MM.1S (cell line): ENCODE measurements at regions not wholly inside any gene's neighbourhood (a gene's known extent, or its start where the extent isn't known, plus 50 kb on each side); places are given as distances from the start of the nearest gene placed in this dataset.

Source experiments
- EZH2 ChIP-seq: fragments of 300-600 bp; sonication (generic); optimal IDR thresholded peaks from 2 replicates; pipeline ENCODE3; 2017; ENCODE audit warnings: low read depth, mild to moderate bottlenecking, antibody characterized with exemption, low read length, mixed read lengths
- TF ChIP-seq, protein P1 (sequence below): fragments of 300-600 bp; sonication (generic); IDR thresholded peaks from 2 replicates; pipeline ENCODE4 v1.5.1; 2016; ENCODE audit warnings: antibody characterized with exemption, low read length, mixed read lengths

DNA sequence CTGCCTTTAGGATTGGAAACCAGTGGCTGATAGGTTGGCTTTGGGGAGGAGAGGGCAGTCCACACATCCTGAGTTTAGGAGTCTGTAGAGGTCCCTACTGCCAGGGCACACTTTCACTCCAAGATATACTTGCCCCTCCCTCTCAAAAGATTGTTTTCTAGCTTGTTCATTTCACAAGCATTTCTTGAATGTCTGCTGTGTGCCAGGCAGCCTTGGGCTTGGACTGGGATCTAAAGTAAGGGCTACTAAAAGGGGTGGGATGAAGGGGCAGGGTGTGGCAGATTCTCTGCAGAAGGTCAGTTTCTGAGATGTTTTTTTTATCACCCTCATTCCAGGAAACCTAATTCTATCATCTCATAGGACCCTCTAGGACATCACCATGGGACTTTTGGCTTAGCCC, 272.4 kb downstream of the SKAP2 start:
- TF ChIP-seq, protein P1, sequence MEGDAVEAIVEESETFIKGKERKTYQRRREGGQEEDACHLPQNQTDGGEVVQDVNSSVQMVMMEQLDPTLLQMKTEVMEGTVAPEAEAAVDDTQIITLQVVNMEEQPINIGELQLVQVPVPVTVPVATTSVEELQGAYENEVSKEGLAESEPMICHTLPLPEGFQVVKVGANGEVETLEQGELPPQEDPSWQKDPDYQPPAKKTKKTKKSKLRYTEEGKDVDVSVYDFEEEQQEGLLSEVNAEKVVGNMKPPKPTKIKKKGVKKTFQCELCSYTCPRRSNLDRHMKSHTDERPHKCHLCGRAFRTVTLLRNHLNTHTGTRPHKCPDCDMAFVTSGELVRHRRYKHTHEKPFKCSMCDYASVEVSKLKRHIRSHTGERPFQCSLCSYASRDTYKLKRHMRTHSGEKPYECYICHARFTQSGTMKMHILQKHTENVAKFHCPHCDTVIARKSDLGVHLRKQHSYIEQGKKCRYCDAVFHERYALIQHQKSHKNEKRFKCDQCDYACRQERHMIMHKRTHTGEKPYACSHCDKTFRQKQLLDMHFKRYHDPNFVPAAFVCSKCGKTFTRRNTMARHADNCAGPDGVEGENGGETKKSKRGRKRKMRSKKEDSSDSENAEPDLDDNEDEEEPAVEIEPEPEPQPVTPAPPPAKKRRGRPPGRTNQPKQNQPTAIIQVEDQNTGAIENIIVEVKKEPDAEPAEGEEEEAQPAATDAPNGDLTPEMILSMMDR: no peak
- TF ChIP-seq EZH2: no peak
